ENCODE measurements at regions not wholly inside any gene's neighbourhood (a gene's known extent, or its start where the extent isn't known, plus 50 kb on each side); places are given as distances from the start of the nearest gene placed in this dataset.

DNA sequence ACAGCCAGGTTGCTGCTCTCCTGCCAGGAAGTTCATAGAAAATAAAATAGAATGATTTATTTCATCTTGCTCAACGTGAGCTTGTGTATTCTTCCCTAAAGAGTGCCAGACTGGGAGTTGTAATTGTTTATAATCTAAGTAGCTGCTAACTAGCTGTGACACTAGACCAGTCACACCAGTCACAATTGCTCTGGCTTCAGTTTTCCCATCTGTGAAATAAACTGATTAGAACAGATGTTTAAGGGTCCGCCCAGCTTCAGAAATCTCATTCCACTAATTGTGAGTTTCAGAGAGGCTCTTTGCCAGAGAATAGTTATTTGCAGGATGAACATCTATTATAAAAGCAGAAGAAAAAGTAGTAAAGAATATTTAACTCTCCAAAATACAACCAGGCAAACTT, 55.6 kb upstream of the ZDHHC17 start:
- DNase-seq: no peak

GRCh38 chr12:76711241-76711640, 52.7 kb upstream of the ZDHHC17 start:
- no peak for DNase-seq

DNA sequence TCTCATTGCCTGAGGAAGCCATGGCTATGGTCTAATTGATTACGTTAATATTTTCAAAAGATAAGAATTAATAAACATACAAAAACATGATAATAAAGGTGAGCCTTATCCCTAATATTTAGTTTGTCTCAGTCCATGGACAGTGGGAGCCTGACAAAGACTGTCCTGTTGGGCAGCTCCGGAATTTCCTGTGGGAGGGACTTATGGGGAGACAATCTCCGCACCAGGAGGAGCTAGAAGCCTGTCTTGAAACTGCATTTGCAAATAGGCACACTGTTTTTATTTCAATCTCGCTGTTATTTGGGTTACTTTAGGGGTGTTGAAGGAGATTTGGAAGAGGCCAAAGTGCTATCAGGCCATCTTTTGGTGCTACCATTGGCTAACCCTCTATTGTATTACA, 50.8 kb upstream of the ZDHHC17 start:
- DNase-seq: no peak

DNA sequence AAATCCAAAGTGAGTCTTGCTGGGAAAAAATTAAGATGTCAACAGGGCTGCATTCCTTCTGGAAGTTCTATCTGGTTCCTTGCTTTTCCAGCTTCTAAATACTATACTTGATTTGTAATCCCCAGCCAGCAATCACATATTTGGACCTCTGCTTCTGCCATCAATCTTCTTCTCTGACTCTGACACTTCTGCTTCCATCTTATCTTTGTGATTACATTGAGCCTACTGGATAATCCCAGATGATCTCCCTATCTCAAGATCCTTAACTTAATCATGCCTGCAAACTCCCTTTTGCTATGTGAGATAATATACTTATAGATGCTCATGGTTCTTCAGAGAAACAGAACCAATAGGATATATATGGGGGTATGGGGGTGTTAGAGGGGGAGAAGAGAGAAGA, 49.9 kb upstream of the ZDHHC17 start:
- no peak for DNase-seq
